ENCODE measurements at regions not wholly inside any gene's neighbourhood (a gene's known extent, or its start where the extent isn't known, plus 50 kb on each side); places are given as distances from the start of the nearest gene placed in this dataset.

GRCh38 chr3:107969994-107970819 lies 120.6 kb downstream of the CD47 start:
- DNase-seq, result no peak

- DNase-seq, result no peak
Measured at GRCh38 chr3:107969525-107969924, 121.3 kb downstream of the CD47 start.

- DNase-seq, result no peak
Measured at GRCh38 chr3:107966276-107966675, 124.6 kb downstream of the CD47 start.

GRCh38 chr3:107965136-107965655 lies 125.6 kb downstream of the CD47 start:
- no peak for DNase-seq

- no peak for DNase-seq
Measured at GRCh38 chr3:107963581-107963980, 127.2 kb downstream of the CD47 start.

GRCh38 chr3:107962946-107963345 lies 127.9 kb downstream of the CD47 start:
- no peak for DNase-seq

GRCh38 chr3:107962037-107962436 lies 128.8 kb downstream of the CD47 start:
- no peak for DNase-seq

- DNase-seq, result peak; percentile 45
Measured at GRCh38 chr3:107959550-107960154, 131.2 kb downstream of the CD47 start.

- DNase-seq, result no peak
Measured at GRCh38 chr3:107958146-107958545, 132.7 kb downstream of the CD47 start.

GRCh38 chr3:107956991-107957900 lies 133.6 kb downstream of the CD47 start:
- peak; percentile 93 for DNase-seq

GRCh38 chr3:107954845-107955244 lies 136.0 kb downstream of the CD47 start:
- no peak for DNase-seq

- no peak for DNase-seq
Measured at GRCh38 chr3:107953722-107954121, 137.1 kb downstream of the CD47 start.

- no peak for DNase-seq
Measured at GRCh38 chr3:107951126-107951525, 139.7 kb downstream of the CD47 start.

GRCh38 chr3:107950417-107950816 lies 140.4 kb downstream of the CD47 start:
- DNase-seq, result no peak

- no peak for DNase-seq
Measured at GRCh38 chr3:107949394-107949970, 141.3 kb downstream of the CD47 start.

- DNase-seq, result no peak
Measured at GRCh38 chr3:107947203-107947602, 143.6 kb downstream of the CD47 start.

GRCh38 chr3:107946700-107947099 lies 144.1 kb downstream of the CD47 start:
- no peak for DNase-seq

GRCh38 chr3:107945417-107946094 lies 145.3 kb downstream of the CD47 start:
- DNase-seq, result no peak

GRCh38 chr3:107943786-107944523 lies 146.9 kb downstream of the CD47 start:
- DNase-seq, result no peak

- no peak for DNase-seq
Measured at GRCh38 chr3:107942951-107943749, 147.7 kb downstream of the CD47 start.

- no peak for DNase-seq
Measured at GRCh38 chr3:107942244-107942643, 148.6 kb downstream of the CD47 start.

Measured in left hindlimb (tissue), 1 donor.